Activated CD4-positive, alpha-beta T cell treated with anti-CD3 and anti-CD28 coated beads, Interleukin-2, amount 10 ng/mL, durations not matched to agents 7 days and 5 days (primary cell): ENCODE measurements at regions not wholly inside any gene's neighbourhood (a gene's known extent, or its start where the extent isn't known, plus 50 kb on each side); places are given as distances from the start of the nearest gene placed in this dataset.

Experiments
- CTCF ChIA-PET: fragments of 350-600 bp; sonication (Branson Sonifier 250); formaldehyde crosslinking; loops from one replicate; lab custom pipeline; 2021; ENCODE audit warnings: antibody characterized with exemption; lab: Charles Lee
- POLR2A ChIA-PET: fragments of 350-600 bp; sonication (Branson Sonifier 250); formaldehyde crosslinking; loops from one replicate; lab custom pipeline; 2021; ENCODE audit warnings: antibody characterized with exemption; lab: Charles Lee
- DNase-seq: peaks from one replicate; pipeline ENCODE4 v3.0.0-alpha.2; 2020
- H3K27ac Mint-ChIP-seq: one replicate; pipeline ENCODE4 v1.8.0; 2021; ENCODE audit warnings: mild to moderate bottlenecking, moderate library complexity, mixed read lengths
- H3K27me3 Mint-ChIP-seq: one replicate; pipeline ENCODE4 v1.8.0; 2021; ENCODE audit warnings: mixed read lengths
- H3K36me3 Mint-ChIP-seq: one replicate; pipeline ENCODE4 v1.8.0; 2021; ENCODE audit warnings: low read depth, mixed read lengths
- H3K4me1 Mint-ChIP-seq: one replicate; pipeline ENCODE4 v1.8.0; 2021; ENCODE audit warnings: mixed read lengths
- H3K4me3 Mint-ChIP-seq: one replicate; pipeline ENCODE4 v1.8.0; 2021; ENCODE audit warnings: mild to moderate bottlenecking, moderate library complexity, mixed read lengths
- H3K9me3 Mint-ChIP-seq: one replicate; pipeline ENCODE4 v1.8.0; 2021; ENCODE audit warnings: mixed read lengths

DNA sequence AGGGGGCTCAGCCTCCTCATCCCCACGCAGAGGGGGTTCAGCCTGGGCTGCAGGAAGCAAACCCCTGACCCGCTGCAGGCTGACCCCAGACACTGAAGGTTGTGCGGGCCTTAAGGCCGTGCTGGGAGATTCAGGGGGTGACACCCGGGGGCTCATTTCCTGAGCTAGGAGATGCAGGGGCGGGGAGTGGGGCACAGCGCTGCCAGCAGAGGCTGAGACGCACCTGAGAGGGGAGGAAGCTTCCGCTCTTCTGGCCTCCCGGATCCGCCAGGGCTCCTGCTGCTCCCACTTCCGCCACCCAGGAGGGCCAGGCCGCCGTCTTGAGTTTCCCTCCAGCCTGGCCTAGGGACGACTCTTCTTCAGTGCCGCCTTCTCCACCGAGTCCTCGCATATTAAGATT, 173.2 kb upstream of the FOXF1 start:
- peaks cover 10% of the 10 kb centered on the region for H3K27me3 Mint-ChIP-seq
- CTCF ChIA-PET: no interaction called here
- DNase-seq: no peak
- no peaks in the 10 kb centered on the region for H3K36me3 Mint-ChIP-seq
- H3K27ac Mint-ChIP-seq: no peak overlapping the region
- POLR2A ChIA-PET: no interaction called here
- no peaks in the 10 kb centered on the region for H3K4me1 Mint-ChIP-seq
- no peaks in the 10 kb centered on the region for H3K9me3 Mint-ChIP-seq
- no peak overlapping the region for H3K4me3 Mint-ChIP-seq

GRCh38 chr16:86337581-86338402, 172.5 kb upstream of the FOXF1 start:
- ChIA-PET POLR2A (no interaction called here), CTCF (no interaction called here)
- no peak overlapping the region for H3K27ac Mint-ChIP-seq
- peaks cover 12% of the 10 kb centered on the region for H3K27me3 Mint-ChIP-seq
- H3K36me3 Mint-ChIP-seq: no peaks in the 10 kb centered on the region
- no peaks in the 10 kb centered on the region for H3K4me1 Mint-ChIP-seq
- no peak for DNase-seq
- no peak overlapping the region for H3K4me3 Mint-ChIP-seq
- no peaks in the 10 kb centered on the region for H3K9me3 Mint-ChIP-seq

DNA sequence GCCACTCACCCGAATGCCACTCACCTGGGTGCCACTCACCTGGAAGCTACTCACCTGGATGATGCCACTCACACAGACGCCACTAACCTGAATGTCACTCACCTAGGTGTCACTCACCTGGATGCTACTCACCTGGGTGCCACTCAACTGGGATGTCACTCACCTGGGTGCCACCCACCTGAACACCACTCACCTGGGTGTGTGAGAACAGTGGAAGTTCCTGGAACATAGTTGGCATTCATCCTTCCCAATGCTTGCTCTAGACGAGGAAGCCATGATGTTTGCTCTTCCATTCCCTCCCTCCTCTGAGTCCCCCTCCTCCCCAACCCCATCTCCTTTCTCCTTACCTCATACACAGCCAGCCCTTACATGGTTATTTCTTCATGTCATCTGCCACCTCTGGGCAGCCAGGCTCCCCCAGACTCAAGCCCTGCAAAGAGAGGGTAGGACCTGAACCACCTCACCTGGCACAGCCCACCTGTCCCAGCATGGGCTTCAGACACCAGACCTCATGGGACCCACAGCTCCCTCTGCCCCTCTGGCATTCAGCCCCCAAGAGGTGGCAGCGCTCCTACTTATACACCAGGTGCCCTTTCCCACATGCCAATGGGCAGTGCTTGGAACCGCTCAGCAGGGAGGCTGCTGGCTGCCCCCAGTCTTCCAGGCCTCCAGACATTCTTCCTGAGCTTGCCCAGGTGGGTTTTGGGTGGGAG, 171.8 kb upstream of the FOXF1 start:
- ChIA-PET POLR2A (no interaction called here), CTCF (no interaction called here)
- H3K27ac Mint-ChIP-seq: no peak overlapping the region
- H3K4me3 Mint-ChIP-seq: no peak overlapping the region
- H3K4me1 Mint-ChIP-seq: no peaks in the 10 kb centered on the region
- no peaks in the 10 kb centered on the region for H3K9me3 Mint-ChIP-seq
- peaks cover 12% of the 10 kb centered on the region for H3K27me3 Mint-ChIP-seq
- H3K36me3 Mint-ChIP-seq: no peaks in the 10 kb centered on the region
- DNase-seq: no peak

GRCh38 chr16:86342161-86342834, 168.0 kb upstream of the FOXF1 start:
- H3K9me3 Mint-ChIP-seq: no peaks in the 10 kb centered on the region
- ChIA-PET POLR2A (no interaction called here), CTCF (no interaction called here)
- H3K36me3 Mint-ChIP-seq: no peaks in the 10 kb centered on the region
- no peak overlapping the region for H3K27ac Mint-ChIP-seq
- peaks cover 30% of the 10 kb centered on the region for H3K27me3 Mint-ChIP-seq
- DNase-seq: no peak
- H3K4me3 Mint-ChIP-seq: no peak overlapping the region
- no peaks in the 10 kb centered on the region for H3K4me1 Mint-ChIP-seq

GRCh38 chr16:86343027-86343795, 167.1 kb upstream of the FOXF1 start:
- Mint-ChIP-seq H3K9me3 (no peaks in the 10 kb centered on the region), H3K27me3 (peaks cover 31% of the 10 kb centered on the region), H3K4me1 (no peaks in the 10 kb centered on the region), H3K36me3 (no peaks in the 10 kb centered on the region), H3K27ac (no peak overlapping the region), H3K4me3 (no peak overlapping the region)
- ChIA-PET CTCF (no interaction called here), POLR2A (no interaction called here)
- DNase-seq: no peak

- CTCF ChIA-PET: no interaction called here
- H3K36me3 Mint-ChIP-seq: no peaks in the 10 kb centered on the region
- H3K27me3 Mint-ChIP-seq: peaks cover 31% of the 10 kb centered on the region
- no peak overlapping the region for H3K27ac Mint-ChIP-seq
- H3K4me1 Mint-ChIP-seq: no peaks in the 10 kb centered on the region
- POLR2A ChIA-PET: no interaction called here
- no peak overlapping the region for H3K4me3 Mint-ChIP-seq
- H3K9me3 Mint-ChIP-seq: no peaks in the 10 kb centered on the region
- DNase-seq: no peak
Observed at GRCh38 chr16:86343796-86344585, 166.3 kb upstream of the FOXF1 start.

- Mint-ChIP-seq H3K27ac (no peak overlapping the region), H3K9me3 (no peaks in the 10 kb centered on the region), H3K4me3 (no peak overlapping the region), H3K4me1 (no peaks in the 10 kb centered on the region), H3K36me3 (no peaks in the 10 kb centered on the region), H3K27me3 (peaks cover 31% of the 10 kb centered on the region)
- ChIA-PET POLR2A (no interaction called here), CTCF (no interaction called here)
- DNase-seq: no peak
Observed at GRCh38 chr16:86344586-86344871, 165.8 kb upstream of the FOXF1 start.

DNA sequence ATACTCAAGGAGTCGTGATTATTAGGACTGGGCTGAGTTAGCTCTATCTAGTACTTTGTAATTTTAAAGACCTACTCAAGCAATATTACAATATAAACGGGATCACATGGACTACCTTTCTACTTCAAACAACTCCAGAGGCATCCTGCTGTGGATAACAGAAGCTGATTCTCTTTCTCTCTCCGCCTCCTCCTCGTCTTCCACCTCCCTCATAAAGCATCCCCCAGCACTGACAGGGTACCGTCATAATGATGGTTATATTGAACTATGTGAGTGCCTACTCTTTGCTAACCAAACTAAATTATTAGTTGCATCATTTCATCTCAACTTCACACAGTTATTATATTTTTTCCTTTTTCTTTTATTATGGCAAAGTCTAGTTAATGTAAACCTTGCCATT, 165.4 kb upstream of the FOXF1 start:
- POLR2A ChIA-PET: no interaction called here
- no peak overlapping the region for H3K4me3 Mint-ChIP-seq
- no peaks in the 10 kb centered on the region for H3K4me1 Mint-ChIP-seq
- H3K9me3 Mint-ChIP-seq: no peaks in the 10 kb centered on the region
- no peak for DNase-seq
- no peak overlapping the region for H3K27ac Mint-ChIP-seq
- peaks cover 31% of the 10 kb centered on the region for H3K27me3 Mint-ChIP-seq
- CTCF ChIA-PET: no interaction called here
- no peaks in the 10 kb centered on the region for H3K36me3 Mint-ChIP-seq

DNA sequence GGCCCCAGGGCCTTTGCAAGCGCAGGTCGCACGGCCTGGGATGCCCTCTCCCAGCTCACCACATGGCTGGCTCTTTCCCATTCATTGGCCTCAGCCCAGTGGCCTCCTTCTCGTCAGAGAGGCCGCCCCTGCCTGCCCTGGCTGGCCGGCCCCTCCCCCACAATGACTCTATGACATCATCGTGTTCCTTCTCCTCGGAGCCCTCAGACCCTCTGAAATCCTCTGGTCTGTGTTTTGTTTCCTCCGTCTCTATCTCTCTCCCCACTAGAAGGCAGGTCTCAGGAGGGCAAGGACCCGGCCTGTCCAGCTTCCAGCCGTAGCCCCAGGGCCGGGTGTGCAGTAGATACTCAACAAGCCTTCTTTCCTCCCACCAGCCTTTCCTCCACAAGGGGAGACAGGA, 164.8 kb upstream of the FOXF1 start:
- Mint-ChIP-seq H3K27me3 (peaks cover 31% of the 10 kb centered on the region), H3K36me3 (no peaks in the 10 kb centered on the region), H3K4me3 (no peak overlapping the region), H3K9me3 (no peaks in the 10 kb centered on the region), H3K27ac (no peak overlapping the region), H3K4me1 (no peaks in the 10 kb centered on the region)
- DNase-seq: no peak
- POLR2A ChIA-PET: no interaction called here
- CTCF ChIA-PET: no interaction called here

DNA sequence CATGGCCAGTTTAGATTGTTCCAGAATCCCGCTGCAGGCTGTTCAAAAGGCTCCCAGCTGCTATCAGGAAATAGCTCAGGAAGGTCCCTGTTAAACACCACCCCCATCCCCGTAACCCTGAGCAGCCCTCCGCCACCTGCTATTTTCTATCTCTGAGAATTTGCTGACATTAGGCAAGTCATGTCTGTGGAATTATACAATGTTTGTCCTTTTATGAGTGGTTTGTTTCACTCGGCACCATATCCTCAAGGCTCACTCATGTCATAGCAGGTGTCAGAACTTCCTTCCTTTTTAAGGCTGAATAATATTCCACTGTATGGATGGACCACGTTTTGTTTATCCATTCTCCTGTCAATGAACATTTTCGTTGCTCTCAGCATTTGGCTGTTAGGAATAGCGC, 164.3 kb upstream of the FOXF1 start:
- POLR2A ChIA-PET: no interaction called here
- CTCF ChIA-PET: no interaction called here

DNA sequence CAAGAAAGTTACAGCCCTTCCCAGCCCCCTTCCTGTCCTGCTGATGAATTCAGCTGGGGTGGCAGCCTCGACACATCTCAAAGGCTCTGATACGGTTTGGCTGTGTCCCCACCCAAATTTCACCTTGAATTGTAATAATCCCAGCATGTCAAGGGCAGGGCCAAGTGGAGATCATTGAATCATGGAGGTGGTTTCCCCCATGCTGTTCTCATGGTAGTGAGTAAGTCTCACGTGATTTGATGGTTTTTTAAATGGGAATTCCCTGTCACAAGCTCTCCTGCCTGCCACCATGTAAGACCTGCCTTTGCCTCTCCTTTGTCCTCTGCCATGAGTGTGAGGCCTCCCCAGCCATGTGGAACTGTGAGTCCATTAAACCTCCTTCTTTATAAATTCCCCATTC, 163.2 kb upstream of the FOXF1 start:
- Mint-ChIP-seq H3K4me3 (no peak overlapping the region), H3K27ac (no peak overlapping the region), H3K27me3 (peaks cover 29% of the 10 kb centered on the region), H3K4me1 (no peaks in the 10 kb centered on the region), H3K36me3 (no peaks in the 10 kb centered on the region), H3K9me3 (no peaks in the 10 kb centered on the region)
- POLR2A ChIA-PET: no interaction called here
- no peak for DNase-seq
- CTCF ChIA-PET: no interaction called here

More for the DNA sequence above, 164.3 kb upstream of the FOXF1 start:
- H3K27ac Mint-ChIP-seq: no peak overlapping the region
- H3K36me3 Mint-ChIP-seq: no peaks in the 10 kb centered on the region
- no peak for DNase-seq
- H3K4me1 Mint-ChIP-seq: no peaks in the 10 kb centered on the region
- no peaks in the 10 kb centered on the region for H3K9me3 Mint-ChIP-seq
- peaks cover 30% of the 10 kb centered on the region for H3K27me3 Mint-ChIP-seq
- no peak overlapping the region for H3K4me3 Mint-ChIP-seq

DNA sequence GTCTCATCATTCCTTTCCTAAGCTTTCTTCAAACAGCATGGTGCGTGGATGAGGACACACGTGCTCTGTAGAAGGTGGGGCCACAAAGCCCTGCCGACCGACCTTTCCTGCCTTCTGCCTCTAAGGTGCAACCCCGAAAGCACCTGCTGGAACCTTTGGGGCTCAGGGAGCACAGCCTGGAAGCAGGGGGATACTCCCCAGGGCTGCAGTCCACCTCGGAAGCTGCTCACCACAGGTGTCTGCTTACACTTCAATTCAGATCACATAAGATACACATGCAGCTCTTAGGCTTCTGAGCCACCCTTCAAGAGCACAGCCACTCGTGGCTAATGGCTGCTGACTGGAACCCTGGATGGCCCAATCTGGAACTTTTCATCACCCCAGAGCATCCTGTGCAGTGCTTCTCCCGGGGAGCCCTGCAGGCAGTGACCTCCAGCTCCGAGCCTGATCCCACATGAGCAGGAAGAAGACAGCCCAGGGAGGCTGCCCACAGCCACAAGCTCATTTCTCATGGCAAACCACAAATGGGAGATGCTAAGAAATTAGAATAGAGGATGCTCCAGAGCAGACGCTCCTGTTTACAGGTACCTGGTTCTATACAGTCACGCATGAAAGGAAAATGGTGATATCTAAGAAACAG, 162.3 kb upstream of the FOXF1 start:
- ChIA-PET POLR2A (no interaction called here), CTCF (no interaction called here)
- H3K4me1 Mint-ChIP-seq: no peaks in the 10 kb centered on the region
- H3K36me3 Mint-ChIP-seq: no peaks in the 10 kb centered on the region
- H3K27ac Mint-ChIP-seq: no peak overlapping the region
- DNase-seq: no peak
- peaks cover 25% of the 10 kb centered on the region for H3K27me3 Mint-ChIP-seq
- H3K4me3 Mint-ChIP-seq: no peak overlapping the region
- H3K9me3 Mint-ChIP-seq: no peaks in the 10 kb centered on the region
